ENCODE measurements at regions not wholly inside any gene's neighbourhood (a gene's known extent, or its start where the extent isn't known, plus 50 kb on each side); places are given as distances from the start of the nearest gene placed in this dataset.

DNA sequence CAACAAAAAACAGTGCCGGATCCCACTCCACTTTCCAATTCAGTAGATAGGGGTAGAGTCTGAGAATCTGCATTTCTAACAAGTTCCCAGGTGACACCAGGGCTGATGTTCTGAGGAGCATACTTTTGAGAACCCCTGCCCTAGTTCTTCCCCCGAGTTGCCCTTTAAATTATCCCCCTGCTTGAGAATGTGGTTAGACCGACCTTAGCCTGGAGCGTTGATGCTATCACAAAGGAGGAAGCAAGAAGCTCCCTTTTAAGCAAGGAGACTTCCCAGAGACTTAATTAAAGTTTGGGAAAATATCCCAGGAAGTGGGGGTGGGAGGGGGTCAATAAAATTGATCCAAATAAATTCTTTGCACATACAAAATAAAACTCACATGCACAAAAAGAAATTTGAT lies 485.9 kb downstream of the SMARCA1 start:
- TF ChIP-seq POLR2AphosphoS5 (IDR thresholded peaks at IDR 0.05) (no peak), CTCF (IDR thresholded peaks at IDR 0.05) (no peak), POLR2A (IDR thresholded peaks at IDR 0.05) (no peak)
- Histone ChIP-seq H3K36me3 (no peaks in the 10 kb centered on the region), H3K4me1 (replicated peaks) (no peaks in the 10 kb centered on the region), H3K27me3 (replicated peaks; ENCODE audit: insufficient read depth) (no peaks in the 10 kb centered on the region), H3K9me3 (no peaks in the 10 kb centered on the region), H3K27ac (no peak overlapping the region), H3K4me3 (no peak overlapping the region)
- no peak for DNase-seq (ENCODE audit: low spot score)
- 33% methylated on average over 4 of the region's 4 CpGs for WGBS
- intact Hi-C loops (cut with DNase I): no loop called here

DNA sequence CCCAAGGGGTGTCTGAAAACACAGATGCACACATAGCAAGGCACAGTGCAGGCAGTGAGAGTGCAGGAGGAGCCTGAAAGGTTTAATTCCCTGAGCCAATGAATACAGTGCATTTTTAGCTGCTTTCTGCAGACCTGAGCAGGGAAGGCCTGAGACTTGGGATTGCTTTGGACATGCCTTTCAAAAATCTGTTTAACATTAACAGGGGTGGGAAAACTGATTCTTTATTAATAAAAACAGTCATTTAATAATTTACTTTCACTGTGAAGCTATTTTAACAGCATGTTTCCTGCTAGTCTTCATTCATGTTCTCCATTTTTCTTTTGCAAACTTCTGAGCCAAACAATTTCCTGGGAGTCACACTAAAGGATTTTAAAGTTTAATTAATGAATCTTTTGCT lies 488.1 kb downstream of the SMARCA1 start:
- no peaks in the 10 kb centered on the region for H3K9me3 ChIP-seq
- intact Hi-C loops (cut with DNase I): no loop called here

GRCh38 chrX:129034196-129034595 lies 489.1 kb downstream of the SMARCA1 start:
- no peak overlapping the region for H3K4me3 ChIP-seq
- DNase-seq (ENCODE audit: low spot score): no peak
- H3K9me3 ChIP-seq: no peaks in the 10 kb centered on the region
- 100% methylated on average over 1 of the region's 1 CpG for WGBS
- H3K27ac ChIP-seq: no peak overlapping the region
- intact Hi-C loops (cut with DNase I): no loop called here
- H3K36me3 ChIP-seq: no peaks in the 10 kb centered on the region
- no peaks in the 10 kb centered on the region for H3K4me1 ChIP-seq (replicated peaks)
- TF ChIP-seq POLR2AphosphoS5 (IDR thresholded peaks at IDR 0.05) (no peak), CTCF (IDR thresholded peaks at IDR 0.05) (no peak), POLR2A (IDR thresholded peaks at IDR 0.05) (no peak)
- no peaks in the 10 kb centered on the region for H3K27me3 ChIP-seq (replicated peaks; ENCODE audit: insufficient read depth)

More for the DNA sequence above, 488.1 kb downstream of the SMARCA1 start:
- no peak for DNase-seq (ENCODE audit: low spot score)
- H3K4me3 ChIP-seq: no peak overlapping the region
- TF ChIP-seq POLR2AphosphoS5 (IDR thresholded peaks at IDR 0.05) (no peak), CTCF (IDR thresholded peaks at IDR 0.05) (no peak), POLR2A (IDR thresholded peaks at IDR 0.05) (no peak)
- no peaks in the 10 kb centered on the region for H3K36me3 ChIP-seq
- H3K4me1 ChIP-seq (replicated peaks): no peaks in the 10 kb centered on the region
- no peak overlapping the region for H3K27ac ChIP-seq
- no peaks in the 10 kb centered on the region for H3K27me3 ChIP-seq (replicated peaks; ENCODE audit: insufficient read depth)

DNA sequence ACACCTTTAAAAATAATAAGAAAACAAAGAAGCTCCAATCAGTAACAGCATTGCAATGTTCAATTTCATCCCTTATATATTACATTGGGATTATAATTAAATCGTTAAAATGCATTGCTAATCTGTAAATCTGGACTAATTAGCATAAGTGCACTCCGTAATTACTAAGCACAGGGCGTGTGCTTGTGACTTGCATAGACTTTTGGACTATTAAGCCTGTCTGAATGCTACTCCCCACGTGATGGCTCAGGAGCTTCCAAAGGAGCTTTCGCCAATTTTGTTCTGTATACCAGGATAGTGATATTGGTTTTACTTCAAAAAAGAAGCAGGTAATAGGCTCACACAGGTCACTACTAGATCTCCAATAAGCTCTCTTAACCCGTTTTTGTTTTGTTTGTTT lies 497.1 kb downstream of the SMARCA1 start:
- TF ChIP-seq POLR2AphosphoS5 (IDR thresholded peaks at IDR 0.05) (no peak), POLR2A (IDR thresholded peaks at IDR 0.05) (no peak), CTCF (IDR thresholded peaks at IDR 0.05) (no peak)
- H3K9me3 ChIP-seq: no peaks in the 10 kb centered on the region
- intact Hi-C loops (cut with DNase I): no loop called here
- no peaks in the 10 kb centered on the region for H3K4me1 ChIP-seq (replicated peaks)
- H3K27me3 ChIP-seq (replicated peaks; ENCODE audit: insufficient read depth): no peaks in the 10 kb centered on the region
- no peak overlapping the region for H3K27ac ChIP-seq
- 49% methylated on average over 6 of the region's 6 CpGs for WGBS
- H3K36me3 ChIP-seq: no peaks in the 10 kb centered on the region
- H3K4me3 ChIP-seq: no peak overlapping the region
- no peak for DNase-seq (ENCODE audit: low spot score)

DNA sequence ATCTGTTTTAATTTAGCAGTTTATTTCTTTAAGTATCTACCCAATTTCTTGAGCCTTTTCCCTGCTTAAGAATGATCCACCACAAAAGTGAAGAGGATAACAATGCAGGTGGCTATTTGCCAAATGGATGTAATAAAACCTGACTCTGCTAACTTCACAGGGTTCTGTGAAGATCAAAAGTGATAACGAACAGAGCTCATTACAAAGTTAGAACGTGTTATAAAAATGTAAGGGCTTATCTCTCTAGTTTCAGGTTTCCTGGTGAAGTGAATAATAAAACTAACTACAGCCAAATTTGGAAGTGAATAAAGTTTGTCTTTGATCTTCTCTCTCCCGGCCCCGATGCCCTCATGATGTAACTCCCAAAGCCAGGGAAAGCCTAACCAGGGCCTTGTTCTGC lies 497.9 kb downstream of the SMARCA1 start:
- intact Hi-C loops (cut with DNase I): no loop called here
- Histone ChIP-seq H3K27ac (no peak overlapping the region), H3K27me3 (replicated peaks; ENCODE audit: insufficient read depth) (no peaks in the 10 kb centered on the region), H3K36me3 (no peaks in the 10 kb centered on the region), H3K4me3 (no peak overlapping the region), H3K9me3 (no peaks in the 10 kb centered on the region), H3K4me1 (replicated peaks) (no peaks in the 10 kb centered on the region)
- no peak for DNase-seq (ENCODE audit: low spot score)
- WGBS: 4% methylated on average over 4 of the region's 4 CpGs
- TF ChIP-seq POLR2AphosphoS5 (IDR thresholded peaks at IDR 0.05) (no peak), CTCF (IDR thresholded peaks at IDR 0.05) (no peak), POLR2A (IDR thresholded peaks at IDR 0.05) (no peak)

Measured in prostate gland (tissue), 2 donors.